Testis (tissue), 2 donors: ENCODE measurements at regions not wholly inside any gene's neighbourhood (a gene's known extent, or its start where the extent isn't known, plus 50 kb on each side); places are given as distances from the start of the nearest gene placed in this dataset.

Experiments used
- DNase-seq: peaks from one replicate; pipeline ENCODE4 v3.0.0-alpha.2; 2019
- H3K27ac ChIP-seq, 2 donors: fragments of 200-600 bp; sonication (generic); one replicate each; pipeline ENCODE4 v1.5.1; 2019
- H3K27me3 ChIP-seq: fragments of 200-600 bp; sonication (generic); one replicate; pipeline ENCODE4 v1.5.1; 2019
- H3K36me3 ChIP-seq: fragments of 200-600 bp; sonication (generic); one replicate; pipeline ENCODE4 v1.5.1; 2017; ENCODE audit warnings: low read depth; ENCODE audit errors: missing control alignments
- H3K4me1 ChIP-seq: fragments of 200-600 bp; sonication (generic); one replicate; pipeline ENCODE4 v1.5.1; 2019
- H3K4me3 ChIP-seq, 2 donors: fragments of 200-600 bp; sonication (generic); one replicate each; pipeline ENCODE4 v1.5.1; 2017 to 2019
- H3K9me3 ChIP-seq: fragments of 200-600 bp; sonication (generic); one replicate; pipeline ENCODE4 v1.5.1; 2017
- CTCF ChIP-seq, 3 experiments: fragments of 450-650 bp in 2 of 3; fragments of 200-600 bp in 1 of 3; sonication (generic) in 1 of 3; IDR thresholded peaks; one replicate each; pipeline ENCODE4 v1.5.1; 2016 to 2019; ENCODE audit warnings: antibody characterized with exemption in 3 of 3, mild to moderate bottlenecking in 2 of 3, moderate library complexity in 1 of 3
- POLR2A ChIP-seq: fragments of 450-650 bp; IDR thresholded peaks from one replicate; pipeline ENCODE4 v1.6.1; 2017; ENCODE audit warnings: antibody characterized with exemption, mild to moderate bottlenecking, moderate library complexity
- WGBS, 2 donors: methylation state at CpG; one replicate each; pipeline ENCODE4 v1.1.5; 2018; 5-methylcytosine and 5-hydroxymethylcytosine counted together
- intact Hi-C: fragments of 100-400 bp; cut with DNase I; formaldehyde crosslinking; loops from one replicate; pipeline ENCODE4 v1.15.1; 2023; ENCODE audit warnings: low total_unique reads

GRCh38 chr1:194277927-194278326 lies 1091.5 kb upstream of the B3GALT2 start:
- no peak for DNase-seq
- Histone ChIP-seq H3K27ac (no peak overlapping the region), H3K27me3 (no peaks in the 10 kb centered on the region), H3K36me3 (no peaks in the 10 kb centered on the region), H3K4me1 (no peaks in the 10 kb centered on the region), H3K4me3 (no peak overlapping the region), H3K9me3 (no peaks in the 10 kb centered on the region)
- 95 to 96% methylated on average over 6 of the region's 6 CpGs for WGBS, 2 donors
- intact Hi-C loops, result no loop called here
- TF ChIP-seq POLR2A, result no peak
- no peak for TF ChIP-seq CTCF (IDR thresholded peaks at IDR 0.05)

GRCh38 chr1:194273660-194274059 lies 1087.2 kb upstream of the B3GALT2 start:
- H3K9me3 ChIP-seq, result no peaks in the 10 kb centered on the region
- no peaks in the 10 kb centered on the region for H3K36me3 ChIP-seq
- H3K27me3 ChIP-seq, result no peaks in the 10 kb centered on the region
- intact Hi-C loops, result no loop called here
- no peak overlapping the region for H3K27ac ChIP-seq
- TF ChIP-seq CTCF (IDR thresholded peaks at IDR 0.05) (no peak), POLR2A (no peak)
- 86 to 88% methylated on average over 1 of the region's 1 CpG for WGBS, 2 donors
- DNase-seq, result no peak
- no peaks in the 10 kb centered on the region for H3K4me1 ChIP-seq
- no peak overlapping the region for H3K4me3 ChIP-seq

- TF ChIP-seq CTCF (IDR thresholded peaks at IDR 0.05), result no peak
- no peak for TF ChIP-seq POLR2A
- DNase-seq, result no peak
- no peaks in the 10 kb centered on the region for H3K27me3 ChIP-seq
- H3K4me3 ChIP-seq, result no peak overlapping the region
- no peak overlapping the region for H3K27ac ChIP-seq
- intact Hi-C loops, result no loop called here
- H3K36me3 ChIP-seq, result no peaks in the 10 kb centered on the region
- H3K9me3 ChIP-seq, result no peaks in the 10 kb centered on the region
- no peaks in the 10 kb centered on the region for H3K4me1 ChIP-seq
Measured at GRCh38 chr1:194268839-194269238, 1082.4 kb upstream of the B3GALT2 start.

- no peak for DNase-seq
- TF ChIP-seq CTCF (IDR thresholded peaks at IDR 0.05), result no peak
- TF ChIP-seq POLR2A, result no peak
- Histone ChIP-seq H3K4me1 (no peaks in the 10 kb centered on the region), H3K27ac (no peak overlapping the region), H3K4me3 (no peak overlapping the region), H3K27me3 (no peaks in the 10 kb centered on the region), H3K36me3 (no peaks in the 10 kb centered on the region), H3K9me3 (no peaks in the 10 kb centered on the region)
- WGBS, 2 donors, result 88 to 92% methylated on average over 2 of the region's 2 CpGs
- intact Hi-C loops, result no loop called here
Measured at GRCh38 chr1:194267021-194267420, 1080.6 kb upstream of the B3GALT2 start.

- TF ChIP-seq CTCF (IDR thresholded peaks at IDR 0.05) (no peak), POLR2A (no peak)
- intact Hi-C loops, result no loop called here
- H3K4me3 ChIP-seq, result no peak overlapping the region
- H3K9me3 ChIP-seq, result no peaks in the 10 kb centered on the region
- H3K4me1 ChIP-seq, result no peaks in the 10 kb centered on the region
- no peaks in the 10 kb centered on the region for H3K36me3 ChIP-seq
- no peak overlapping the region for H3K27ac ChIP-seq
- DNase-seq, result no peak
- H3K27me3 ChIP-seq, result no peaks in the 10 kb centered on the region
- WGBS, 2 donors, result 64 to 69% methylated on average over 2 of the region's 2 CpGs
Measured at GRCh38 chr1:194256010-194256409, 1069.6 kb upstream of the B3GALT2 start.
